SHP77 treated with DMSO at 0.1 percent for 48 hours (cell line): ENCODE measurements at regions not wholly inside any gene's neighbourhood (a gene's known extent, or its start where the extent isn't known, plus 50 kb on each side); places are given as distances from the start of the nearest gene placed in this dataset.
"Not testable (repeated sequence)": the region's sequence is repeated elsewhere in the genome, so short reads cannot be mapped to it uniquely, and the experiment has no call there.

Source experiments
- DNase-seq: peaks from one replicate; lab custom pipeline; 2025; lab: John Stamatoyannopoulos, UW

- no peak for DNase-seq
These were observed 62.4 kb downstream of the CRYBB2 start for GRCh38 chr22:25281675-25282345.

GRCh38 chr22:25282346-25282670, 62.9 kb downstream of the CRYBB2 start:
- no peak for DNase-seq

GRCh38 chr22:25282671-25283561, 63.5 kb downstream of the CRYBB2 start:
- DNase-seq: no peak

GRCh38 chr22:25288481-25288880, 69.0 kb downstream of the CRYBB2 start:
- DNase-seq: not testable (repeated sequence)

- not testable (repeated sequence) for DNase-seq
These were observed 82.5 kb downstream of the CRYBB2 start for GRCh38 chr22:25301912-25302311.

GRCh38 chr22:25309586-25309985, 90.1 kb downstream of the CRYBB2 start:
- DNase-seq: not testable (repeated sequence)

GRCh38 chr22:25311924-25312323, 92.5 kb downstream of the CRYBB2 start:
- DNase-seq: not testable (repeated sequence)

- DNase-seq: no peak
These were observed 98.8 kb downstream of the CRYBB2 start for GRCh38 chr22:25318081-25318823.

- no peak for DNase-seq
These were observed 107.7 kb downstream of the CRYBB2 start for GRCh38 chr22:25327018-25327755.

GRCh38 chr22:25331050-25331449, 111.6 kb downstream of the CRYBB2 start:
- no peak for DNase-seq

GRCh38 chr22:25331911-25332310, 112.5 kb downstream of the CRYBB2 start:
- DNase-seq: not testable (repeated sequence)

- no peak for DNase-seq
These were observed 112.9 kb downstream of the CRYBB2 start for GRCh38 chr22:25332386-25332785.

- DNase-seq: no peak
These were observed 114.7 kb downstream of the CRYBB2 start for GRCh38 chr22:25334162-25334490.

- not testable (repeated sequence) for DNase-seq
These were observed 115.2 kb downstream of the CRYBB2 start for GRCh38 chr22:25334631-25335030.

GRCh38 chr22:25335276-25335675, 115.8 kb downstream of the CRYBB2 start:
- DNase-seq: not testable (repeated sequence)

GRCh38 chr22:25340536-25340935, 121.1 kb downstream of the CRYBB2 start:
- not testable (repeated sequence) for DNase-seq

GRCh38 chr22:25344366-25344765, 124.9 kb downstream of the CRYBB2 start:
- not testable (repeated sequence) for DNase-seq

- no peak for DNase-seq
These were observed 127.7 kb downstream of the CRYBB2 start for GRCh38 chr22:25346859-25347751.

- no peak for DNase-seq
These were observed 128.3 kb downstream of the CRYBB2 start for GRCh38 chr22:25347752-25348102.

- no peak for DNase-seq
These were observed 129.0 kb downstream of the CRYBB2 start for GRCh38 chr22:25348391-25348790.

GRCh38 chr22:25348996-25349395, 129.6 kb downstream of the CRYBB2 start:
- DNase-seq: not testable (repeated sequence)
